GM18519 (cell line): ENCODE measurements at regions not wholly inside any gene's neighbourhood (a gene's known extent, or its start where the extent isn't known, plus 50 kb on each side); places are given as distances from the start of the nearest gene placed in this dataset.

ENCODE experiments used
- ATAC-seq: cut with Tn5 transposase; IDR thresholded peaks from one replicate; pipeline ENCODE4 v1.9.1; 2021; ENCODE audit warnings: mild to moderate bottlenecking, moderate library complexity; ENCODE audit not compliant: unreplicated experiment, low FRiP score

GRCh38 chr13:47831265-47831664 lies 169.8 kb downstream of the SUCLA2 start:
- no peak for ATAC-seq

GRCh38 chr13:47829690-47830089 lies 171.4 kb downstream of the SUCLA2 start:
- no peak for ATAC-seq

GRCh38 chr13:47826471-47826870 lies 174.6 kb downstream of the SUCLA2 start:
- no peak for ATAC-seq

- no peak for ATAC-seq
Measured at GRCh38 chr13:47822036-47822435, 179.0 kb downstream of the SUCLA2 start.

- ATAC-seq: no peak
Measured at GRCh38 chr13:47816831-47817230, 184.2 kb downstream of the SUCLA2 start.

- ATAC-seq: no peak
Measured at GRCh38 chr13:47813718-47814117, 187.4 kb downstream of the SUCLA2 start.

- ATAC-seq: no peak
Measured at GRCh38 chr13:47809411-47809810, 191.7 kb downstream of the SUCLA2 start.

GRCh38 chr13:47803131-47803530 lies 197.9 kb downstream of the SUCLA2 start:
- no peak for ATAC-seq

- ATAC-seq: no peak
Measured at GRCh38 chr13:47801555-47801954, 199.5 kb downstream of the SUCLA2 start.

GRCh38 chr13:47800593-47800992 lies 200.5 kb downstream of the SUCLA2 start:
- no peak for ATAC-seq

GRCh38 chr13:47798906-47799305 lies 202.2 kb downstream of the SUCLA2 start:
- no peak for ATAC-seq

- no peak for ATAC-seq
Measured at GRCh38 chr13:47798194-47798593, 202.9 kb downstream of the SUCLA2 start.

GRCh38 chr13:47796816-47797215 lies 204.3 kb downstream of the SUCLA2 start:
- ATAC-seq: no peak

GRCh38 chr13:47794963-47795362 lies 206.1 kb downstream of the SUCLA2 start:
- no peak for ATAC-seq

GRCh38 chr13:47790755-47791154 lies 210.3 kb downstream of the SUCLA2 start:
- no peak for ATAC-seq

- no peak for ATAC-seq
Measured at GRCh38 chr13:47788844-47789243, 212.2 kb downstream of the SUCLA2 start.

- peak; percentile 24 for ATAC-seq
Measured at GRCh38 chr13:47774671-47774994, 226.4 kb downstream of the SUCLA2 start.

- ATAC-seq: no peak
Measured at GRCh38 chr13:47764817-47765216, 236.3 kb downstream of the SUCLA2 start.

GRCh38 chr13:47757466-47758080 lies 243.5 kb downstream of the SUCLA2 start:
- ATAC-seq: no peak

- ATAC-seq: no peak
Measured at GRCh38 chr13:47747901-47748300, 253.2 kb downstream of the SUCLA2 start.

GRCh38 chr13:47726394-47726793 lies 274.7 kb downstream of the SUCLA2 start:
- no peak for ATAC-seq

- ATAC-seq: no peak
Measured at GRCh38 chr13:47723898-47724297, 277.2 kb downstream of the SUCLA2 start.

- ATAC-seq: no peak
Measured at GRCh38 chr13:47719164-47719563, 281.9 kb downstream of the SUCLA2 start.
